ENCODE measurements at regions not wholly inside any gene's neighbourhood (a gene's known extent, or its start where the extent isn't known, plus 50 kb on each side); places are given as distances from the start of the nearest gene placed in this dataset.

GRCh38 chr9:119588874-119589744 is 219.9 kb upstream of the BRINP1 start:
- TF ChIP-seq POLR2A (IDR thresholded peaks at IDR 0.05; ENCODE audit: borderline replicate concordance, extremely low read depth, insufficient read depth, insufficient read length) (no peak), EZH2 (IDR thresholded peaks at IDR 0.05) (no peak), CTCF (IDR thresholded peaks at IDR 0.05 in 2 of 3, conservative IDR thresholded peaks at IDR 0.05 in 1 of 3; ENCODE audit: borderline replicate concordance in 1 of 3, insufficient read depth in 1 of 3, low read depth in 2 of 3, low read length in 2 of 3) (no peak), POLR2AphosphoS5 (IDR thresholded peaks at IDR 0.05; ENCODE audit: low read depth, low read length) (no peak), REST (IDR thresholded peaks at IDR 0.05; ENCODE audit: low read depth) (no peak), ELF1 (IDR thresholded peaks at IDR 0.05; ENCODE audit: borderline replicate concordance, low read depth) (no peak), CBX3 (IDR thresholded peaks at IDR 0.05; ENCODE audit: low read depth) (no peak), SP1 (IDR thresholded peaks at IDR 0.05; ENCODE audit: low read depth) (no peak)

All from HCT116 (cell line).